Chondrocyte (in vitro differentiated cells): ENCODE measurements at regions not wholly inside any gene's neighbourhood (a gene's known extent, or its start where the extent isn't known, plus 50 kb on each side); places are given as distances from the start of the nearest gene placed in this dataset.

Source experiments
- DNase-seq: peaks from one replicate; pipeline ENCODE4 v3.0.0; 2021; ENCODE audit warnings: mixed read lengths, low spot score
- H3K27ac Mint-ChIP-seq: one replicate; pipeline ENCODE4 v1.8.0; 2021; ENCODE audit warnings: mild to moderate bottlenecking, moderate library complexity, mixed read lengths; ENCODE audit not compliant: unreplicated experiment
- H3K27me3 Mint-ChIP-seq: 2 replicates; pipeline ENCODE4 v1.8.0; 2021; ENCODE audit warnings: low read depth, mixed read lengths
- H3K36me3 Mint-ChIP-seq: 2 replicates; pipeline ENCODE4 v1.8.0; 2021; ENCODE audit warnings: low read depth, mixed read lengths
- H3K4me1 Mint-ChIP-seq: 2 replicates; pipeline ENCODE4 v1.8.0; 2021; ENCODE audit warnings: low read depth, mild to moderate bottlenecking, mixed read lengths
- H3K4me3 Mint-ChIP-seq: one replicate; pipeline ENCODE4 v1.8.0; 2021; ENCODE audit warnings: mild to moderate bottlenecking, moderate library complexity, mixed read lengths; ENCODE audit not compliant: unreplicated experiment
- H3K9me3 Mint-ChIP-seq: 2 replicates; pipeline ENCODE4 v1.8.0; 2021; ENCODE audit warnings: low read depth, mixed read lengths
- TF ChIP-seq, protein P1 (sequence below): fragments of 200-600 bp; sonication (generic); IDR thresholded peaks from 2 replicates; pipeline ENCODE4 v1.5.0; 2021; ENCODE audit warnings: antibody characterized with exemption, mild to moderate bottlenecking, moderate library complexity

DNA sequence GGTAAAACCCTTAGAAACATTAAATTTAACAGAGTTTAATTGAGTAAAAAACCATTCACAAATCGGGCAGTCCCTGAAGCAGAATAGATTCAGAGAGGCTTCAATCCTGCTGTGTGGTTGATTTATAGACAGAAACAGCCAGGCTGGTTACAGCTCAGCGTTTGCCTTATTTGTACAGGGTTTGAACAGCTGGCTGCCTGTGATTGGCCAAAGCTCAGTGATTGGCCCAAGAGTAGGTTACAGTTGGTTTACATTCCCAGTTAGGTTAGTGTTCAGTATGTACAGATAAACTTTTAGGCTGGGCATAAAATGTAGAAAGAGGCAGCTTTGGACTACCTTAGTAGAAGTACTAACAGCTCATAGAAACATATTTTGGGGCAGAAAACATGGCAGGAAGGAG lies 210.4 kb upstream of the ELAC2 start:
- H3K27me3 Mint-ChIP-seq: peaks cover 54% of the 10 kb centered on the region
- H3K9me3 Mint-ChIP-seq: no peaks in the 10 kb centered on the region

DNA sequence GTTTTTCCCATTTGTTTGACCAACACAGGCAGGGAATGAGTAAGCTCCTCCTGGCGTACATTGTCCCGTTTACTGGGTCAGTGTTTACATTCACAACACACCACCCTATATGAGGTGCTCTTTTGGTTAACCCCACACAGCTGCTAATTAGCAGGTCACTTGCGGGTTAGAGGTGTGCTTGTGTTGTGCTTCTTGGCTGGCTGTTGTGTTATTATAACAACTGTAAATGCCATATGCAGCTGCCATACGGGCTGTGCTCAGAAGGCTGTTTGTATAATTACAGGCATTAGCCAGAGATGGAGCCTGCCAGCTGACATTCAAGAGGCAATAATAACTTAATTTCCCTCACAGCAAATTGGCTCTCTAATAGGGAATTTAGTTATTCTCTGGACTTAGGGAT lies 205.1 kb upstream of the ELAC2 start:
- TF ChIP-seq, protein P1, sequence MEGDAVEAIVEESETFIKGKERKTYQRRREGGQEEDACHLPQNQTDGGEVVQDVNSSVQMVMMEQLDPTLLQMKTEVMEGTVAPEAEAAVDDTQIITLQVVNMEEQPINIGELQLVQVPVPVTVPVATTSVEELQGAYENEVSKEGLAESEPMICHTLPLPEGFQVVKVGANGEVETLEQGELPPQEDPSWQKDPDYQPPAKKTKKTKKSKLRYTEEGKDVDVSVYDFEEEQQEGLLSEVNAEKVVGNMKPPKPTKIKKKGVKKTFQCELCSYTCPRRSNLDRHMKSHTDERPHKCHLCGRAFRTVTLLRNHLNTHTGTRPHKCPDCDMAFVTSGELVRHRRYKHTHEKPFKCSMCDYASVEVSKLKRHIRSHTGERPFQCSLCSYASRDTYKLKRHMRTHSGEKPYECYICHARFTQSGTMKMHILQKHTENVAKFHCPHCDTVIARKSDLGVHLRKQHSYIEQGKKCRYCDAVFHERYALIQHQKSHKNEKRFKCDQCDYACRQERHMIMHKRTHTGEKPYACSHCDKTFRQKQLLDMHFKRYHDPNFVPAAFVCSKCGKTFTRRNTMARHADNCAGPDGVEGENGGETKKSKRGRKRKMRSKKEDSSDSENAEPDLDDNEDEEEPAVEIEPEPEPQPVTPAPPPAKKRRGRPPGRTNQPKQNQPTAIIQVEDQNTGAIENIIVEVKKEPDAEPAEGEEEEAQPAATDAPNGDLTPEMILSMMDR: no peak
- Mint-ChIP-seq H3K36me3 (no peaks in the 10 kb centered on the region), H3K27ac (no peak overlapping the region), H3K27me3 (peaks cover 47% of the 10 kb centered on the region), H3K4me3 (no peak overlapping the region), H3K4me1 (no peaks in the 10 kb centered on the region), H3K9me3 (no peaks in the 10 kb centered on the region)
- no peak for DNase-seq

More for the DNA sequence above, 210.4 kb upstream of the ELAC2 start:
- Mint-ChIP-seq H3K27ac (no peak overlapping the region), H3K4me1 (no peaks in the 10 kb centered on the region), H3K36me3 (peaks cover 6% of the 10 kb centered on the region), H3K4me3 (no peak overlapping the region)
- TF ChIP-seq, protein P1: no peak
- no peak for DNase-seq

DNA sequence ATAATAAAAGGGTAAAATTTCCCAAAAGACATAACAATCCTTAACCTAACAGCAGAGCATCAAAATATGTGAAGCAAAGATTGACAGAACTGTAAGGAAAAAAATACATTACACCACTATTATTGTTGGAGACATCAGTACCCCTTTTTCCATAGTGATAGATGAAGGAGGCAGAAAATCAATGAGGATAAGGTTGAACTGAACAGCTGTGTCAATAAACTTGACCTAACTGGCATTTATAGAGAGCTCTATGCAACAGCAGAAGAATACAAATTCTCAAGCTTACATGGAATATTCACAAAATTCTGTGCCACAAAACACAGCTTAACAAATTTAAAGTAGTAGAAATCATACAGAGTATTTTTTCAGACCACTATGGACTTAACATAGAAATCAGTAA lies 195.0 kb upstream of the ELAC2 start:
- Mint-ChIP-seq H3K36me3 (peaks cover 5% of the 10 kb centered on the region), H3K9me3 (peaks cover 21% of the 10 kb centered on the region), H3K27ac (no peak overlapping the region), H3K27me3 (peaks cover 8% of the 10 kb centered on the region), H3K4me3 (no peak overlapping the region), H3K4me1 (peaks cover 19% of the 10 kb centered on the region)
- TF ChIP-seq, protein P1: no peak
- DNase-seq: no peak

DNA sequence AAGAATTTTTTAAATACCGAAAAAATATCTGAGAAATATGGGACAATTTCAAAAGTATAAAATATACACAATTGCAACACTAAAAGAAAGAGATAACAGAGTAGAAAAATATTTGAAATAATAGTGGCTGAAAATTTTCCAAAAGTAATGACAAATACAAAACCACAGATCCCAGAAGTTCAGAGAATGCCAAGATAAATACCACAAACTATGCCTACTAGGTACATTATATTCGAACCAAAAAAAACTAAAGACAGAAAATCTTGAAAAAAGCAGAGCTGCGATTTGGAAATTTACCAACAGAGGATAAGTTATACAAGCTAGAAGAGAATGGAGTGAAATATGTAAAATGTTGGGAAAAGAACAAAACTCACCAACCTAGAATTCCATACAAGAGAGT lies 191.3 kb upstream of the ELAC2 start:
- DNase-seq: no peak
- Mint-ChIP-seq H3K4me3 (no peak overlapping the region), H3K4me1 (peaks cover 32% of the 10 kb centered on the region), H3K27ac (peak overlapping the region; percentile 60), H3K36me3 (peaks cover 5% of the 10 kb centered on the region), H3K27me3 (peaks cover 9% of the 10 kb centered on the region), H3K9me3 (peaks cover 18% of the 10 kb centered on the region)
- TF ChIP-seq, protein P1: no peak

DNA sequence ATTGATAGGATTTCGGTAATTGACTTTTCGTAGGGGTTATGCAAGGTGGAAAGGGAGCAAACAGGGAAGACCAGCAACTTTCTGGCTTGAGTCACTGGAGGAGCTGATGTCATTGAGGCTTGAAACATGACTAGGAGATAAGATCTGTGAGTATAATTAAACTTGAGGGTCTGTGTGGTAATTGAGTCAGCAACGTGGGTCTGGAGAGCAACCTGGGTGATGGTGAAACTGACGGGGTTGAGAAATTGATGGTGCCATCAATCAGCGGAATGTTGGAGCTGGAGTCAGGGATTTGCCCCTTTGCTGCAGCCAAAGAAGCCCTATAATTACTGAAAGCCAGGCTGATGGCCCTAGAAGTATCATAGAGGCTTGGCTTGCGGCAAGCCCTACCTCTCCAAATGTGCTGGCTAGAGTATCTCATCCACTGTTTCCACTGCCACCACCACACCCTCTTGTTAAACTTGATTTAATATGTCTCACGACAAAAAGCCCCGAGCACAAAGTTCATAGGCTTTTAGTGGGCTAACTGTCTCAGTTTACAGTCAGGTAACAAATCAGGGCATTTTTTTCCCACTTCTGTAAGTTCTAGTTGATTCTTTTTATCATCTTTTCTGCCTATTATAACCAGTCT lies 186.9 kb upstream of the ELAC2 start:
- H3K4me3 Mint-ChIP-seq: no peak overlapping the region
- no peak for DNase-seq
- H3K4me1 Mint-ChIP-seq: peaks cover 34% of the 10 kb centered on the region
- TF ChIP-seq, protein P1: no peak
- no peak overlapping the region for H3K27ac Mint-ChIP-seq
- peaks cover 8% of the 10 kb centered on the region for H3K9me3 Mint-ChIP-seq
- peaks cover 13% of the 10 kb centered on the region for H3K27me3 Mint-ChIP-seq
- peaks cover 2% of the 10 kb centered on the region for H3K36me3 Mint-ChIP-seq
